Panc1 (cell line): ENCODE measurements at regions not wholly inside any gene's neighbourhood (a gene's known extent, or its start where the extent isn't known, plus 50 kb on each side); places are given as distances from the start of the nearest gene placed in this dataset.

Source experiments
- ATAC-seq: fragments of 200-7000 bp; cut with Tn5 transposase; 2 replicates; pipeline ENCODE4 v1.9.1; 2020; ENCODE audit warnings: mild to moderate bottlenecking, moderate library complexity
- BruUV-seq: library from RNA; stranded (reverse); fragments of 400-500 nt; replicated peaks from 2 replicates; lab custom pipeline; 2021; lab: Mats Ljungman, UMichigan
- CTCF ChIA-PET: fragments of 300-600 bp; sonication (Branson Sonifier 250); formaldehyde crosslinking; loops from one replicate; lab custom pipeline; 2022; ENCODE audit warnings: antibody characterized with exemption; lab: Charles Lee
- POLR2A ChIA-PET: fragments of 300-600 bp; sonication (Branson Sonifier 250); formaldehyde crosslinking; loops from one replicate; lab custom pipeline; 2022; ENCODE audit warnings: antibody characterized with exemption; lab: Charles Lee
- DNase-seq: peaks from one replicate; pipeline ENCODE4 v3.0.0-alpha.2; 2010; ENCODE audit warnings: low read depth, low spot score
- H3K27ac ChIP-seq: 2 replicates; pipeline ENCODE4 v1.5.1; 2011; ENCODE audit warnings: mild to moderate bottlenecking, low read length, inconsistent platforms
- H3K27me3 ChIP-seq: fragments of 200-500 bp; sonication (Bioruptor generic); 2 replicates; pipeline ENCODE4 v1.6.0; 2014; ENCODE audit warnings: low read length, inconsistent platforms; ENCODE audit not compliant: control insufficient read depth, insufficient read depth
- H3K36me3 ChIP-seq: fragments of 200-500 bp; sonication (Bioruptor generic); 2 replicates; pipeline ENCODE4 v1.5.1; 2014; ENCODE audit warnings: inconsistent platforms, mild to moderate bottlenecking, low read length, moderate library complexity; ENCODE audit not compliant: control insufficient read depth, insufficient read depth
- H3K4me1 ChIP-seq: 2 replicates; pipeline ENCODE4 v1.5.1; 2011; ENCODE audit warnings: inconsistent platforms, mild to moderate bottlenecking, low read length, moderate library complexity; ENCODE audit not compliant: control insufficient read depth, insufficient read depth
- H3K4me3 ChIP-seq, 2 experiments: 2 replicates each; pipeline ENCODE4 v1.5.1; 2011 to 2012; ENCODE audit warnings: low read depth in 2 of 2, low read length in 2 of 2, mild to moderate bottlenecking in 2 of 2, inconsistent platforms in 1 of 2, moderate library complexity in 1 of 2
- H3K9me3 ChIP-seq: fragments of 200-500 bp; sonication (Bioruptor generic); 2 replicates; pipeline ENCODE4 v1.5.1; 2014; ENCODE audit warnings: low read depth, mild to moderate bottlenecking, inconsistent platforms, low read length, moderate library complexity; ENCODE audit not compliant: control insufficient read depth, insufficient read depth
- CTCF ChIP-seq: fragments of 450-650 bp; IDR thresholded peaks from 2 replicates; pipeline ENCODE4 v1.5.1; 2017; ENCODE audit warnings: mild to moderate bottlenecking
- POLR2AphosphoS5 ChIP-seq: IDR thresholded peaks from 2 replicates; pipeline ENCODE4 v1.6.1; 2012; ENCODE audit warnings: mild to moderate bottlenecking, low read depth, low read length, moderate library complexity
- REST ChIP-seq, 2 experiments: IDR thresholded peaks; 2 replicates each; pipeline ENCODE4 v1.6.1; 2011 to 2012; ENCODE audit warnings: low read depth in 2 of 2, control low read depth in 1 of 2, low read length in 1 of 2, mild to moderate bottlenecking in 1 of 2, moderate library complexity in 1 of 2; ENCODE audit not compliant: insufficient read depth in 1 of 2
- SIN3A ChIP-seq: IDR thresholded peaks from 2 replicates; pipeline ENCODE4 v1.6.1; 2012; ENCODE audit warnings: low read depth, mild to moderate bottlenecking, low read length, moderate library complexity, borderline replicate concordance; ENCODE audit not compliant: insufficient read depth
- TCF7L2 ChIP-seq: IDR thresholded peaks from 2 replicates; pipeline ENCODE4 v1.6.1; 2011; ENCODE audit warnings: mild to moderate bottlenecking, low read depth, low read length, inconsistent platforms
- in situ Hi-C: cut with HindIII; loops from 2 replicates; pipeline ENCODE4 v1.10.0; 2016; ENCODE audit warnings: low sequenced_read_pairs, low pct_unique_long_range_greater_than_20kb
- intact Hi-C: fragments of 100-400 bp; cut with micrococcal nuclease; formaldehyde crosslinking; loops from one replicate; pipeline ENCODE4 v1.10.0; 2022; ENCODE audit not compliant: unreplicated experiment

- ChIA-PET CTCF (no interaction called here), POLR2A (no interaction called here)
- in situ Hi-C loops, result no loop called here
- no TSS peak for BruUV-seq
- Histone ChIP-seq H3K36me3 (no peaks in the 10 kb centered on the region), H3K9me3 (no peaks in the 10 kb centered on the region), H3K4me3 (no peak overlapping the region), H3K27ac (no peak overlapping the region; the same call in 1 of the 2 replicates), H3K4me1 (no peaks in the 10 kb centered on the region), H3K27me3 (no peaks in the 10 kb centered on the region)
- no peak for ATAC-seq
- DNase-seq, result no peak
- no peak for TF ChIP-seq POLR2AphosphoS5
- TF ChIP-seq REST (IDR thresholded peaks at IDR 0.05; ENCODE audit: insufficient read depth in 1 of 2, low read depth in 2 of 2, low read length in 1 of 2), result no peak
- TF ChIP-seq SIN3A, result no peak
- no peak for TF ChIP-seq CTCF
- no peak for TF ChIP-seq TCF7L2
- intact Hi-C loops, result no loop called here
These were observed 135.8 kb upstream of the CITED2 start for GRCh38 chr6:139510040-139510790.

GRCh38 chr6:139509167-139509566, 134.7 kb upstream of the CITED2 start:
- ATAC-seq, result no peak
- TF ChIP-seq REST (IDR thresholded peaks at IDR 0.05; ENCODE audit: insufficient read depth in 1 of 2, low read depth in 2 of 2, low read length in 1 of 2) (no peak), POLR2AphosphoS5 (no peak), CTCF (no peak), TCF7L2 (no peak), SIN3A (no peak)
- H3K4me1 ChIP-seq, result no peaks in the 10 kb centered on the region
- ChIA-PET CTCF (no interaction called here), POLR2A (no interaction called here)
- no peaks in the 10 kb centered on the region for H3K27me3 ChIP-seq
- H3K4me3 ChIP-seq, result no peak overlapping the region
- no peak for DNase-seq
- intact Hi-C loops (no loop called here), in situ Hi-C loops (no loop called here)
- H3K9me3 ChIP-seq, result no peaks in the 10 kb centered on the region
- H3K36me3 ChIP-seq, result no peaks in the 10 kb centered on the region
- H3K27ac ChIP-seq, result no peak overlapping the region
- BruUV-seq, result no TSS peak
